ENCODE measurements at regions not wholly inside any gene's neighbourhood (a gene's known extent, or its start where the extent isn't known, plus 50 kb on each side); places are given as distances from the start of the nearest gene placed in this dataset.

- H3K4me1 ChIP-seq (replicated peaks in 1 of 2): no peaks in the 10 kb centered on the region
- TF ChIP-seq POLR2A (IDR thresholded peaks at IDR 0.05) (no peak), CTCF (IDR thresholded peaks at IDR 0.05) (no peak)
- no peak for DNase-seq
- no peaks in the 10 kb centered on the region for H3K27me3 ChIP-seq
- H3K36me3 ChIP-seq (replicated peaks in 1 of 2): no peaks in the 10 kb centered on the region
- no peak overlapping the region for H3K27ac ChIP-seq
- WGBS, 4 donors: 73 to 82% (median 79%) methylated on average over 3 of the region's 3 CpGs
- intact Hi-C loops (cut with DNase I): no loop called here
- peaks cover 0 to 11% (median 0%) of the 10 kb centered on the region in 3 donors for H3K9me3 ChIP-seq (replicated peaks in 1 of 3)
- H3K4me3 ChIP-seq: no peak overlapping the region
Observed at GRCh38 chr10:52664629-52665028, 108.0 kb downstream of the MBL2 start.

- DNase-seq: no peak
- Histone ChIP-seq H3K9me3 (replicated peaks in 1 of 3) (peaks cover 0 to 11% (median 0%) of the 10 kb centered on the region in 3 donors), H3K4me3 (no peak overlapping the region), H3K4me1 (replicated peaks in 1 of 2) (no peaks in the 10 kb centered on the region), H3K27me3 (no peaks in the 10 kb centered on the region), H3K36me3 (replicated peaks in 1 of 2) (no peaks in the 10 kb centered on the region), H3K27ac (no peak overlapping the region)
- TF ChIP-seq CTCF (IDR thresholded peaks at IDR 0.05): no peak
- no peak for TF ChIP-seq POLR2A (IDR thresholded peaks at IDR 0.05)
- intact Hi-C loops (cut with DNase I): no loop called here
- 90 to 100% (median 95%) methylated on average over 1 of the region's 1 CpG for WGBS, 4 donors
Observed at GRCh38 chr10:52665821-52666220, 106.8 kb downstream of the MBL2 start.

- TF ChIP-seq POLR2A (IDR thresholded peaks at IDR 0.05) (no peak), CTCF (IDR thresholded peaks at IDR 0.05) (no peak)
Observed at GRCh38 chr10:52666931-52667330, 105.7 kb downstream of the MBL2 start.

GRCh38 chr10:52668024-52668423 is 104.6 kb downstream of the MBL2 start:
- Histone ChIP-seq H3K36me3 (replicated peaks in 1 of 2) (no peaks in the 10 kb centered on the region), H3K27me3 (no peaks in the 10 kb centered on the region), H3K4me1 (replicated peaks in 1 of 2) (no peaks in the 10 kb centered on the region), H3K27ac (no peak overlapping the region), H3K4me3 (no peak overlapping the region), H3K9me3 (replicated peaks in 1 of 3) (peaks cover 0 to 11% (median 0%) of the 10 kb centered on the region in 3 donors)
- no peak for DNase-seq
- TF ChIP-seq POLR2A (IDR thresholded peaks at IDR 0.05) (no peak), CTCF (IDR thresholded peaks at IDR 0.05) (no peak)
- intact Hi-C loops (cut with DNase I): no loop called here
- 67 to 70% (median 67%) methylated on average over 2 of the region's 2 CpGs for WGBS, 4 donors

More at GRCh38 chr10:52666931-52667330, 105.7 kb downstream of the MBL2 start:
- no peak overlapping the region for H3K27ac ChIP-seq
- H3K4me3 ChIP-seq: no peak overlapping the region
- H3K27me3 ChIP-seq: no peaks in the 10 kb centered on the region
- 75 to 92% (median 81%) methylated on average over 1 of the region's 1 CpG for WGBS, 4 donors
- DNase-seq: no peak
- intact Hi-C loops (cut with DNase I): no loop called here
- no peaks in the 10 kb centered on the region for H3K4me1 ChIP-seq (replicated peaks in 1 of 2)
- peaks cover 0 to 11% (median 0%) of the 10 kb centered on the region in 3 donors for H3K9me3 ChIP-seq (replicated peaks in 1 of 3)
- H3K36me3 ChIP-seq (replicated peaks in 1 of 2): no peaks in the 10 kb centered on the region

Data from adrenal gland (tissue), 9 donors.